HG03439 (cell line): ENCODE measurements at regions not wholly inside any gene's neighbourhood (a gene's known extent, or its start where the extent isn't known, plus 50 kb on each side); places are given as distances from the start of the nearest gene placed in this dataset.
"Not testable (repeated sequence)": the region's sequence is repeated elsewhere in the genome, so short reads cannot be mapped to it uniquely, and the experiment has no call there.

Source experiments
- ATAC-seq: cut with Tn5 transposase; IDR thresholded peaks from one replicate; pipeline ENCODE4 v1.9.1; 2021; ENCODE audit warnings: mild to moderate bottlenecking, moderate library complexity; ENCODE audit not compliant: unreplicated experiment

DNA sequence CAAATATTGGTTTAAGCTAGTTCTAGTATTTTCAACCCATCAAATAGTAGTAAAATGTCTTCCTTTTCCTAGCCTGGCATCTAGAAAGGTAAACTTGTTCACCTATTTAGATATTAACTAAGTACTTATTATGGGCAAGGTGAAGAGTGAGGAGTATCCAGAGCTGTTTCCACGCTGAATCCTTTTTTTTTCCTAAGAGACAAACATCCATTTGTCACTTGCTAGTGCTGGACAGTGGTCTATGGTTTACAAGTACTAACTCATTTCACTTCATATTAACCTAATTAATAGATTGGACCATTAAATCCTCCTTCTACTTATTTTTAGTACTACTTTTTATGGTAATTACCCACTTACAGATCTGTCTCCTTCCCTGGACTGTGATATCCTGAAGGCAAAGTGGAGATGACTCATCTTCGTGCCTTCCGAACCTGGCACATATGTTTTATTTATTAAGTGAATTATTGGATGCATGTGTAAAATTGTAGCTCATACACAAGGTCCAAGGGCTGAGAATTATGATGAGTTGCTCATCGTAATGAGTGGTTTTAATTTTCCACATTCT, 159.6 kb upstream of the IGFBP3 start:
- no peak for ATAC-seq

- no peak for ATAC-seq
Observed at GRCh38 chr7:46079421-46079820, 158.3 kb upstream of the IGFBP3 start.

- ATAC-seq, result no peak
Observed at GRCh38 chr7:46076527-46076926, 155.5 kb upstream of the IGFBP3 start.

DNA sequence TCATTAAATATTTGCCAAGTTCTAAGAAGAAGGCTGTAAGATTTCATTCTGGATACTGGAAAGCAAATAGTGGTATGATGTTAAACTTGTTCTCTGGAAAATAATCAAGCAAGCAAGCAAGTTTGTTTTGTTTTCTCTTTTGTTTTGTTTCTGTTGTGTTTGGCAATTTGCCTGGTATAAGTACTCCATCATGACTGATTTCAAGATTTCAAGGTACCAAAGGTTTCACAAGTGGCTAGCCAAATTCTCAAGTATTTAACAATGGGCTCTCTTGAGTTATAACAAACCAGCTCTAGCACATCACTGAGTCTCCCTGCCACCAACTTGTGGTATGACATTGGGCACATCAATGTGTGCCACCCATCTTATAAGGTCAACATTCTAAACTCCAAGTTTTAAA, 151.7 kb upstream of the IGFBP3 start:
- ATAC-seq, result no peak

- ATAC-seq, result no peak
Observed at GRCh38 chr7:46071601-46072000, 150.5 kb upstream of the IGFBP3 start.

DNA sequence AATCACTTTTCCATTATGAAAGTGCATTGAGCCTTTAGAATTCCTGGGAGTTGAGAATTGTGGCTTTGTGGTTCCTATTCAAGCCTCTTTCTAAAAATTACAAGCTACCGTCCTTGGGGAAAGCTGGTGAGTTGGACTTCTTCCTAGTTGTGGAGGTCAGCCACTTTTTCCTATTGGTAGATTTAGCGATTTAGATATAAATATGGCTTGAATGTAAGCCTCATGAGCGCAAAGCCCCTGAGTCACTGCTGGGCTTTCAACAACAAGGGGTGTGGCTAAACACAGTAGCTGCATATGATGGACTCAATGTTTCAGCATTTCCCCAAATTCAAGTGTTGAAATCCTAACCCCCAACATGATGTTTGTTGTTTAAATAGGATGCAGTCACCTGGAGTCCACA, 150.0 kb upstream of the IGFBP3 start:
- no peak for ATAC-seq

DNA sequence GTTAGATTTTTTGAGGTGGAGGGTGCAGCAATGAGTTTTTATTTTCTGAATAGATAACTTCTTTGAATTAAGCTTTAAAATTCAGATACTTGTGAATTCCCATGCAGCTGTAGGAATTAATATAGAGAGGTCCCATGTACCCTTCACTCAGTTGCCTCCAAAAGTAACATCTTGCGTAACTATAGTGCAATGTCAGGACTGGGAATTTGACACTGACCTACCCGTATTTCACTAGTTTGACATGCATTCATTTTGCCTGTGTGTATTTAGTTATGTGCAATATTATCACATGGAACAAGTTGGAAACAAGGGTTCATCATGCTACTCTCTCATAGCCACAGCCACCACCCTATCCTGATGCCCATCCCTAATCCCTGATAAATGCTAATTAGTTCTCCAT, 147.1 kb upstream of the IGFBP3 start:
- no peak for ATAC-seq

- ATAC-seq, result no peak
Observed at GRCh38 chr7:46059308-46060020, 138.4 kb upstream of the IGFBP3 start.

DNA sequence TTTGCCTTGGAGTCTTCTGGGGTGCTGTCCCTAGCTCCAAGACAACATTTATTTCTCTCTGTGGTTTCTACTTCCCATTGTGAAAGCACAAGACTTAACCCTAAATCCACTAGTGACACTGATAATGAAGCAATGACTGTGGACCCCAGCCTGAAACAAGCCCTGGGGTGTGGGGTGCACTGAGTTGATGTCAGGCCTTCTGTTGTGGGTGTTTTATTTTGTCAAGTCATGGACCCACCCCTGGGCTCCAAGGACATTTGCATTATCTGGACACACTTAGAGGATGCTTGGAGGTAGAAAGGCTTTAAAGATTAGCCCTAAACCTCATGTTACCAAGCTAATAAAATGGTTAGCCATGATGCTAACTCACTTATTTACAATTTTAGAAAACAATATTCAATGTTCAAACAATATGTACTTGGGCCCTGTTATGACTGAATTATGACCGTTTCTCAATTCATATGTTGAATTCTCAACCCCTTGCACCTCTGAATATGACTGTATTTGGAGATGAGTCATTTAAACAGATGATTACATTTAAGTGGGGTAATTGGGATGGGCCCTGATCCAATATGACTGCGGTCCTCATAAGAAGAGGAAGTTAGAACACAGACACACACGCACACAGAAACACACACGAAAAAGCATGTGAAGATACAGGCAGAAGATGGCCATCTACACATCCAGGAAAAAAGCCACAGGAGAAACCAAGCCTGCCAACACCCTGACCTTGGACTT, 137.2 kb upstream of the IGFBP3 start:
- ATAC-seq, result no peak

GRCh38 chr7:46054915-46055314, 133.8 kb upstream of the IGFBP3 start:
- ATAC-seq, result no peak

DNA sequence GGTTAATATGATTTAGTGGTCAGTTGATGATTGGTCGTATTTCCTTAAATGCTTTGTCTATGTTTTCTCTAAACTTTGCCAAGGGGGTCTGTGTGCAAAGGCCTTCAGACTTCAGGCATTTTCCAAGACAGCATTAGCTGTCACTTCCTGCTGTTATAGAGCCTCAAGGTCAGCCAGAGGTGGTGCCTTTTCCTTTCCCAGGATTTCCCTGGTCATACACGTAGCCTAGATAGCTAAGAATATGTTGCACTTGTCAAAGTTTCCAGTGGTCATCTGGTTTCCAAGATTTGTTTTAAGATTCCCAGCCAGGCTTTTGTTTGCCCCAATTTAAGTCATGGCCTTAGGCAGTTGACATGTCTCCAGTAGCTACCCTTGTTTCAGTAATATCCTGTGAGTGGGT, 133.2 kb upstream of the IGFBP3 start:
- ATAC-seq, result no peak

DNA sequence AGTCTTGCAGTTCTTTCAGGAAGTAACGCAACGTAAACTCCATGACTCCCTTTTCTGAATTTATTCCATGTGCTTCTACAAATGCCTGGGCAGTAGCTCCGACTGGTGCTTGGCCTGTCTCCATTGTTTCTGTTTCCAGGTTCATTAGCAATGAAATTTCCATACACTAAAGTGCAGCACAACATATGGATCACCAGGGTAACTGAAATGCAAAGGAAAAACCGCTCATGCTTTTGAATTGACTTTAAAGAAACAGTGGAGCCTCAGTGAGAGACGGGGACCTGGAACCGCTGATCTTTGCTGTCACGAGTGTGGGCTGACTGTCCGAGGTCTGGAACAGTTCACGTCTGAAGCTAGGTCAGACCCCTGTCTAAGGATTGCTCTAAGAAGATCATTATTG, 126.5 kb upstream of the IGFBP3 start:
- ATAC-seq, result no peak

GRCh38 chr7:46043338-46043737, 122.3 kb upstream of the IGFBP3 start:
- not testable (repeated sequence) for ATAC-seq

DNA sequence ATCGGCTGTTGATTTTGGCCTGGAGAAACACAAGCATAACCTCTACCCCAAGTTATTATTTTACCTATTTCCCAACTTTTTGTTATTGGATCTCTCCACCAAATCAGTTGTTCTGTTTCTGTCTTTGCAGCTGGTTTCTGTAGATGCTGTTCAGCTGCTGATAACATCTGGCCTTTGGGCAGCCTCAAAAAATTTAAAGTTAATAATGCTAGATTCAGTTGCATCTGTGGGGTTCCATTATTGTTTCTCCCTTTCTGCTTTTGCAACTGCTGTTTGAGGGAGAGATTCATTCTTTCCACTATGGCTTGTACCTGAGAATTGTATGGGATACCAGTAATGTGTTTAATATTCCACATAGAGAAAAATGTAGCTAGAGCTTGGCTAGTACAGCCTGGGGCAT, 118.7 kb upstream of the IGFBP3 start:
- not testable (repeated sequence) for ATAC-seq

DNA sequence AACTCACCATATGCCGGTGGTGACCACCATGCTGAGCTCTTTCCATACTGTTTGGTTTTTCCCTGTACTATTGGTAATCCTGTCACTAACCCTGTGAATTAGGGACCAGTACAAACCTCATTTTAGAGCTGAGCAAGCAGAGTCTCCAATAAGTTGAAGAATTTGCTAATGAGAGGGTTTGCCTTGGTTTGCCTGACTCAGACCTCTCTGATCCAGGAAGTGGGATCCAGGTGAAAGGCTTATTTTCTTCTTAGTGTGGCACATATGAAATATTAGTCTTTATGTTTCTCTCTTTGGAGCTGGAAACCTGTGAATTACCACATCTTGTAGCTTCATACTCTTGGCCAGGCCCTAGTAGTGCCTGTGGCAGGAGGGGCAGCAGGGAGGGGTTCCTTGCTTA, 114.1 kb upstream of the IGFBP3 start:
- ATAC-seq, result no peak

DNA sequence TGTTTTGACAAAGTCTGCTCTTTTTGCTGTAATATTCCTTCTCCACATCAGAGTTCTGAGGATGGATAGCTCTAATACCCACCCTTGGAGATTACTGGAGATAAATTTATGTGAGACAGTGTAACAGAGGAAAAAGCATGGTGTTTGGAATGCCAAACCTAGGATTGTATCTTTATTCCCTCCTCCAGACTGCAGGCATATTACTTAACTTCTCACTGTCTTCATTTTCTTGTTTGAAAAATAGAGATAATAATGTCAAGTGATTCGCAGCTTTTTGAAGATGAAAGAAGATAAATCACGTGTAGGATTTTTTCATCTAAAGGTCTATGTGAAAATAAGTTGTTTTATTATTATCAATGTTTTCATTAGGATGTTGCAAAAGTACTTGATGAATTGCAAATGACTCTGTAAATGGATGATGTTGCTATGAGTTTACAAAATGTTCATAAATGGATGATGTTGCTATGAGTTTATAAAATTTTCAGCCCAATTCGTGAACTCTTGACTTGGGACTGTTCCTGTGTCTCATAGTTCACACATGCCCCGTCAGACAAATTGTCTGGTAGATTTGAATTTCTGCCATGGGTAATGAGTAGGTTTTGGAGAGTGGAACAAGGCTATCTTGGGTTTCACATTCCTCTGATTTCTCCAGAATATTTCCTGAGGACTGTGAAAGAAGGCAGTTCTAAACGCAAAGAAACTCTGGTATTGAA, 113.1 kb upstream of the IGFBP3 start:
- ATAC-seq, result no peak

GRCh38 chr7:46033592-46033991, 112.5 kb upstream of the IGFBP3 start:
- ATAC-seq, result no peak

- no peak for ATAC-seq
Observed at GRCh38 chr7:46032942-46033341, 111.9 kb upstream of the IGFBP3 start.

- ATAC-seq, result no peak
Observed at GRCh38 chr7:46032353-46032752, 111.3 kb upstream of the IGFBP3 start.

- no peak for ATAC-seq
Observed at GRCh38 chr7:46029111-46029704, 108.1 kb upstream of the IGFBP3 start.

- no peak for ATAC-seq
Observed at GRCh38 chr7:46028246-46028645, 107.2 kb upstream of the IGFBP3 start.
